GM12874 (cell line): ENCODE measurements at regions not wholly inside any gene's neighbourhood (a gene's known extent, or its start where the extent isn't known, plus 50 kb on each side); places are given as distances from the start of the nearest gene placed in this dataset.

Experiments used
- CTCF ChIP-seq: IDR thresholded peaks from 2 replicates; pipeline ENCODE4 v1.5.1; 2011; ENCODE audit warnings: low read depth, mild to moderate bottlenecking, control low read depth, low read length, moderate library complexity; ENCODE audit not compliant: insufficient read depth

GRCh38 chr17:43309505-43310332, 75.9 kb upstream of the RNU2-1 start:
- no peak for TF ChIP-seq CTCF

- TF ChIP-seq CTCF = no peak
Observed at GRCh38 chr17:43308999-43309398, 75.2 kb upstream of the RNU2-1 start.
